Choroid plexus epithelial cell (primary cell): ENCODE measurements at regions not wholly inside any gene's neighbourhood (a gene's known extent, or its start where the extent isn't known, plus 50 kb on each side); places are given as distances from the start of the nearest gene placed in this dataset.

Experiments
- DNase-seq: peaks from one replicate; pipeline ENCODE4 v3.0.0-alpha.2; 2010; ENCODE audit warnings: low read depth
- H3K4me3 ChIP-seq: 2 replicates; pipeline ENCODE4 v1.5.1; 2011; ENCODE audit warnings: low read depth, mild to moderate bottlenecking, control low read depth, low read length, moderate library complexity
- CTCF ChIP-seq: conservative IDR thresholded peaks from 2 replicates; pipeline ENCODE4 v1.5.1; 2011; ENCODE audit warnings: low read depth, mild to moderate bottlenecking, control low read depth, inconsistent platforms, low read length, moderate library complexity

- no peak overlapping the region for H3K4me3 ChIP-seq
- TF ChIP-seq CTCF, result no peak
- DNase-seq, result no peak
Observed at GRCh38 chr7:20988340-20988739, 201.7 kb upstream of the SP8 start.

- DNase-seq, result no peak
- H3K4me3 ChIP-seq, result no peak overlapping the region
- TF ChIP-seq CTCF, result no peak
Observed at GRCh38 chr7:20991544-20991943, 204.9 kb upstream of the SP8 start.

DNA sequence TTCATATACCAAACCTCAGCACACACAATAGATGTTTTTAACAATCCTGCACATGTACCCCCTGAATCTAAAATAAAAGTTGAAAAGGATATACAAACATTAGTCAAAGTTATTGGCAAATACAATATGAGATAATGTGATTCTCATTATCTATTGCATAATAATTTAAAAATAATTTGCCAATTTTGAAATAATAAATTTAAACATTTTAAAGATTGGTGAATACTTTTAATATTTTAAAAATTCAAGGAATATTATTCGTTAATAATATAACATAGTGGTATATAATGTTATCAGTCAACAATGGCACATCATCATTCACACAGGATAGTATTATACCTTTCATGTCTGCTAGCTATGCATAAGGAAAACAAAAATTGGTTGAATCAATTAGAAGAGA is 207.0 kb upstream of the SP8 start:
- TF ChIP-seq CTCF, result no peak
- no peak for DNase-seq
- no peak overlapping the region for H3K4me3 ChIP-seq

DNA sequence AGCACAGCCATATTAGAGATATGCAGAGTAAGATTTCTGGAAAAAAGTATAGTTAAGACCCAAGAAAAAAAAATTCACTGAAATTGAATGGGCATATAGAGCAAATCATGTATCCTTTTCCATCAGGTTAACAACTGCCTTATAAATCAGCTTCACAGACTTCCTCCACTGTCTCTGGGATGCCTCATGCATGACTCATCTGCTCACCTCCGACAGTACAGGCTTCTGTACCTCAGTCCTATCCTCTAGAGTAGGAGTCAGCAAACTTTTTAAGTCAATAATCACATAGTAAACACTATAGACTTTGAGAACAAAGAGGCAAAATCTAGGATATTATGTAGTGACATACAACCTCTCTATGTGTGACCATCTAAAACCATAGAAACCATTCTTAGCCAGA is 211.6 kb upstream of the SP8 start:
- DNase-seq, result no peak
- no peak for TF ChIP-seq CTCF
- H3K4me3 ChIP-seq, result no peak overlapping the region

- H3K4me3 ChIP-seq, result no peak overlapping the region
- no peak for TF ChIP-seq CTCF
- no peak for DNase-seq
Observed at GRCh38 chr7:21011153-21011552, 224.5 kb upstream of the SP8 start.

- no peak for DNase-seq
- no peak overlapping the region for H3K4me3 ChIP-seq
- TF ChIP-seq CTCF, result no peak
Observed at GRCh38 chr7:21013765-21014539, 227.3 kb upstream of the SP8 start.

GRCh38 chr7:21020667-21021066 is 234.0 kb upstream of the SP8 start:
- TF ChIP-seq CTCF, result no peak
- no peak for DNase-seq
- H3K4me3 ChIP-seq, result no peak overlapping the region
